Sigmoid colon (tissue), 4 donors: ENCODE measurements at regions not wholly inside any gene's neighbourhood (a gene's known extent, or its start where the extent isn't known, plus 50 kb on each side); places are given as distances from the start of the nearest gene placed in this dataset.

Experiments
- POLR2A ChIP-seq, 2 donors: fragments of 450-650 bp; IDR thresholded peaks; one replicate each; pipeline ENCODE4 v1.6.1; 2016; ENCODE audit warnings: antibody characterized with exemption in 2 of 2, mild to moderate bottlenecking in 2 of 2, moderate library complexity in 2 of 2
- POLR2AphosphoS5 ChIP-seq, 4 donors: sonication (generic); formaldehyde crosslinking; IDR thresholded peaks; one replicate each; pipeline ENCODE4 v1.6.1; 2017; ENCODE audit warnings: antibody characterized with exemption in 4 of 4
- TF ChIP-seq, protein P1 (sequence below), 4 experiments: fragments of 450-650 bp in 3 of 4; fragments of 200-600 bp in 1 of 4; IDR thresholded peaks; one replicate each; pipeline ENCODE4 v1.5.1; 2016 to 2019; ENCODE audit warnings: antibody characterized with exemption in 4 of 4, mild to moderate bottlenecking in 3 of 4, moderate library complexity in 2 of 4

DNA sequence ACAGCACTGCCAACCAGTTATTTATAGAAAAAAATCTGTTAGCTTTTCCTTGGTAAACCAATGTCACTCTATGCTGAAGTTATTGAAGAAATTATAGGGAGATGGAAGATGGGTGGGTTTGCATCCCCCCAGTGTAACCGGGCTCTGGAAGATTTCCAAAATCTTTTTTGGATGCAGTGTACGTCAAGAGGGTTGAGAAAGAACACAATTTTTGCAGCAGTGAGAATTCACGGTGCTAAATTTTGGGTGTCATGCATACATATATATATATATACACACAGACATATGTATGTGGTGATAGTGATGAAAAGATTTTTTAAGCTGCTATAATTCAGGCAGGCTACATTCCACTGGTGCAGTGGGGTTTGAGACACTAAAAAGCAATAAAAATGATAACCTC lies 91.4 kb upstream of the MAGI3 start:
- TF ChIP-seq, protein P1, sequence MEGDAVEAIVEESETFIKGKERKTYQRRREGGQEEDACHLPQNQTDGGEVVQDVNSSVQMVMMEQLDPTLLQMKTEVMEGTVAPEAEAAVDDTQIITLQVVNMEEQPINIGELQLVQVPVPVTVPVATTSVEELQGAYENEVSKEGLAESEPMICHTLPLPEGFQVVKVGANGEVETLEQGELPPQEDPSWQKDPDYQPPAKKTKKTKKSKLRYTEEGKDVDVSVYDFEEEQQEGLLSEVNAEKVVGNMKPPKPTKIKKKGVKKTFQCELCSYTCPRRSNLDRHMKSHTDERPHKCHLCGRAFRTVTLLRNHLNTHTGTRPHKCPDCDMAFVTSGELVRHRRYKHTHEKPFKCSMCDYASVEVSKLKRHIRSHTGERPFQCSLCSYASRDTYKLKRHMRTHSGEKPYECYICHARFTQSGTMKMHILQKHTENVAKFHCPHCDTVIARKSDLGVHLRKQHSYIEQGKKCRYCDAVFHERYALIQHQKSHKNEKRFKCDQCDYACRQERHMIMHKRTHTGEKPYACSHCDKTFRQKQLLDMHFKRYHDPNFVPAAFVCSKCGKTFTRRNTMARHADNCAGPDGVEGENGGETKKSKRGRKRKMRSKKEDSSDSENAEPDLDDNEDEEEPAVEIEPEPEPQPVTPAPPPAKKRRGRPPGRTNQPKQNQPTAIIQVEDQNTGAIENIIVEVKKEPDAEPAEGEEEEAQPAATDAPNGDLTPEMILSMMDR (IDR thresholded peaks at IDR 0.05), result no peak
- no peak for TF ChIP-seq POLR2A (IDR thresholded peaks at IDR 0.05)
- TF ChIP-seq POLR2AphosphoS5 (IDR thresholded peaks at IDR 0.05), result no peak
